GM23338 (cell line): ENCODE measurements at regions not wholly inside any gene's neighbourhood (a gene's known extent, or its start where the extent isn't known, plus 50 kb on each side); places are given as distances from the start of the nearest gene placed in this dataset.

Source experiments
- CREB1 ChIP-seq: fragments of 250-450 bp; sonication (Bioruptor Pico); IDR thresholded peaks from 2 replicates; pipeline ENCODE4 v1.5.0; 2020; ENCODE audit warnings: low read depth, mild to moderate bottlenecking, moderate library complexity
- CTCF ChIP-seq, 2 experiments: fragments of 200-600 bp in 1 of 2; sonication (generic) in 1 of 2; conservative IDR thresholded peaks; 2 replicates each; pipeline versions ENCODE4 v1.5.1 to v1.6.1; 2016 to 2017; ENCODE audit warnings: antibody characterized with exemption in 2 of 2, low read depth in 2 of 2, mild to moderate bottlenecking in 2 of 2, moderate library complexity in 1 of 2
- POLR2AphosphoS5 ChIP-seq: IDR thresholded peaks from 2 replicates; pipeline ENCODE4 v1.6.1; 2016; ENCODE audit warnings: antibody characterized with exemption, low read depth
- REST ChIP-seq: IDR thresholded peaks from one replicate; pipeline ENCODE4 v1.6.1; 2018; ENCODE audit warnings: antibody characterized with exemption; ENCODE audit not compliant: unreplicated experiment

- TF ChIP-seq CTCF (conservative IDR thresholded peaks at IDR 0.05; ENCODE audit: low read depth in 2 of 2) (no peak), REST (no peak), CREB1 (CRISPR knock-in tag) (no peak), POLR2AphosphoS5 (no peak)
Measured at GRCh38 chr11:79592406-79592805, 151.6 kb upstream of the TENM4 start.
